Parathyroid adenoma (tissue), 2 donors: ENCODE measurements at regions not wholly inside any gene's neighbourhood (a gene's known extent, or its start where the extent isn't known, plus 50 kb on each side); places are given as distances from the start of the nearest gene placed in this dataset.

ENCODE experiments used
- H2AFZ ChIP-seq: fragments of 300-600 bp; sonication (generic); one replicate; pipeline ENCODE4 v1.7.0; 2017; ENCODE audit warnings: antibody characterized with exemption, mild to moderate bottlenecking
- H3K27ac ChIP-seq: fragments of 300-600 bp; sonication (generic); one replicate; pipeline ENCODE4 v1.7.0; 2017
- H3K27me3 ChIP-seq: fragments of 300-600 bp; sonication (generic); one replicate; pipeline ENCODE4 v1.7.0; 2017; ENCODE audit warnings: low read length; ENCODE audit not compliant: control insufficient read depth, insufficient read depth
- H3K36me3 ChIP-seq: fragments of 300-600 bp; sonication (generic); one replicate; pipeline ENCODE4 v1.7.0; 2017; ENCODE audit warnings: low read length; ENCODE audit not compliant: control insufficient read depth, insufficient read depth
- H3K4me1 ChIP-seq: fragments of 300-600 bp; sonication (generic); one replicate; pipeline ENCODE4 v1.7.0; 2017; ENCODE audit warnings: control low read depth
- H3K4me2 ChIP-seq: fragments of 300-600 bp; sonication (generic); one replicate; pipeline ENCODE4 v1.7.0; 2017; ENCODE audit warnings: low read length
- H3K4me3 ChIP-seq: fragments of 300-600 bp; sonication (generic); one replicate; pipeline ENCODE4 v1.7.0; 2017; ENCODE audit warnings: low read depth, low read length
- H3K79me2 ChIP-seq: fragments of 300-600 bp; sonication (generic); one replicate; pipeline ENCODE4 v1.7.0; 2017; ENCODE audit warnings: control low read depth
- H3K9ac ChIP-seq: fragments of 300-600 bp; sonication (generic); one replicate; pipeline ENCODE4 v1.7.0; 2017; ENCODE audit warnings: mild to moderate bottlenecking
- H3K9me3 ChIP-seq: fragments of 300-600 bp; sonication (generic); one replicate; pipeline ENCODE4 v1.7.0; 2017; ENCODE audit warnings: low read length; ENCODE audit not compliant: control insufficient read depth
- CTCF ChIP-seq: fragments of 300-600 bp; sonication (generic); IDR thresholded peaks from one replicate; pipeline ENCODE4 v1.7.0; 2017; ENCODE audit warnings: antibody characterized with exemption, mild to moderate bottlenecking
- donor health status: primary hyperparathyroidism.

DNA sequence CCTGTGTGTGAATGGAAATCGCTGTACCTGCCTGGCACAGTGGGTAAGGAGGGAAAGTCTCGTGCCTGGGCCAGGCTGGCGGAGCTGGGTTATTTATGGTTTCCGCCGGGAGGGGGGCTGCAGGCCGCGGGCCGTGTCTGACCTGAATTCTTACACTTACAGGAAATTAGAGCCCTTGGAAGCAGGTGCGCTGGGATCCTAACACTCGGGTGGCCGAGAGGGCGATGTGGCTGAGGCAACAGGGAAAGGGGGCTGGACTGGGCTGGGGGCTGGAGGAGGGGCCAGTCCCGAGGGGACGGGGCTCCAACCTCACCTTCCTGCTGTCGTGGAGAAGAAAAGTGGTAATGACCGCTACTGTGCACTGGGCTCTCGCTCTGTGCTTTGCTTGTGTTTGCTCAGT is 109.4 kb upstream of the WNT4 start:
- Histone ChIP-seq H3K4me2 (no peak overlapping the region), H3K4me3 (no peak overlapping the region)

DNA sequence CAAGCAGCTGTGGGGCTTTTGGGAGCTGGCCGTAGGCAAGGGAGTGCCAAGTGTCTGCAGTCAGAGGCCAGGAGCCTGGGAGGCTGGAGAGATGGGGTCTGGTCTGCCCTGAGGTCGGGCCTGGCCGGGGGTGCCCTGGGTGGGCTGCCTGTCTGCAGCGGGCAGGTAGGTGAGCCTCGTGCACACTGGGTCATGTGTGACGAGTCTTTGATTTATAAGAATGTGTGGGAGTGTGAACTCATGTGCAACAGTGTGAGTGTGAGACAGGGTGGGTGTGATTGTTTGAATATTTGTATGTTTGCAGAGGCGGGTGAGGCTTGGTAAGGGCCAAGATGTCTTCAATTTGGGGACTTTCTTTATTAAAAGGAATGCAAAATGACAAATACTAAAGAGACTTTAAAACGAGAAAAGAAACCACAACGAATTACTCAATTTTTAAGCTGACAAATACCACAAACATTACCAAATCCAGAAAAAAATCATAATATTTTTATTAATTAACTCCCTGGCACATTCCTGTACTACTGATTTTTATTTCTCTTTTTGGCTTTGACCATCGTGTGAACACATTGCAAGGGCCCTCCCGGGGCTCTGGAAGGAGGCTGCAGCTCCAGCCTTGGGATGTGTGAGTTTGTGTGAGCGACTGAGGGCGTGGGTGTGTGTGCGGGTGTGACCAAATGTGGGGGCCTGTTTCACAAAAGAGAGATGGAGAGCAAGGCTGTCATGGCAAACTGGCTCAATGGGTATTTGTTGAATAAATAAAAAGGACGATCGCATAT is 110.3 kb upstream of the WNT4 start:
- Histone ChIP-seq H3K9me3 (no peaks in the 10 kb centered on the region), H2AFZ (no peak overlapping the region), H3K27me3 (no peaks in the 10 kb centered on the region), H3K27ac (no peak overlapping the region), H3K9ac (no peak overlapping the region), H3K79me2 (no peaks in the 10 kb centered on the region), H3K4me3 (no peak overlapping the region), H3K4me2 (no peak overlapping the region), H3K36me3 (no peaks in the 10 kb centered on the region), H3K4me1 (no peaks in the 10 kb centered on the region)
- TF ChIP-seq CTCF = no peak

More for the DNA sequence above, 109.4 kb upstream of the WNT4 start:
- H3K9ac ChIP-seq = no peak overlapping the region
- H3K27me3 ChIP-seq = no peaks in the 10 kb centered on the region
- no peak for TF ChIP-seq CTCF
- H2AFZ ChIP-seq = no peak overlapping the region
- no peaks in the 10 kb centered on the region for H3K9me3 ChIP-seq
- H3K79me2 ChIP-seq = no peaks in the 10 kb centered on the region
- H3K27ac ChIP-seq = no peak overlapping the region
- H3K36me3 ChIP-seq = no peaks in the 10 kb centered on the region
- H3K4me1 ChIP-seq = no peaks in the 10 kb centered on the region

DNA sequence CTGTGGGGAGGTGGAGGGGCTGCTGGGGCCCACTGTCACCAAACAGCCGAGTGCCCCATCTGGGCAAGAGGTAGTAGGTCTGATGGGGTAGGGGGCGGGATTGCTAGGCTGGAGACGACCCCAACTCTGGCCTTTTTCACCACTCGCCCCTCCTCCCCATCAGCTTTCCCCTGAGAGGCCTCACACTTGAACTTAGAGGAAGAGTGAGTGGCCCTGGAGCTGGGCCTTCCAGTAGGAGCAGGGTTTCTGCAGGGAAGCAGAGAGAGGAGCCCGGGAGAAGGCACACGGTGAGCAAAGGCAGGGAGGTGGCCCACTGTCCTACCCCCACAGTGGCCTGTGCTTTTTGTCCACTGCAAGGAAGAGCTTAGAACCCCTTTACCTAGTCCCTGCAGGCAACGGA is 111.9 kb upstream of the WNT4 start:
- H3K27ac ChIP-seq = no peak overlapping the region
- H3K79me2 ChIP-seq = no peaks in the 10 kb centered on the region
- no peaks in the 10 kb centered on the region for H3K36me3 ChIP-seq
- H3K4me1 ChIP-seq = no peaks in the 10 kb centered on the region
- no peak overlapping the region for H3K4me3 ChIP-seq
- H3K9me3 ChIP-seq = no peaks in the 10 kb centered on the region
- H3K27me3 ChIP-seq = no peaks in the 10 kb centered on the region
- H2AFZ ChIP-seq = no peak overlapping the region
- TF ChIP-seq CTCF = no peak
- no peak overlapping the region for H3K9ac ChIP-seq
- no peak overlapping the region for H3K4me2 ChIP-seq

DNA sequence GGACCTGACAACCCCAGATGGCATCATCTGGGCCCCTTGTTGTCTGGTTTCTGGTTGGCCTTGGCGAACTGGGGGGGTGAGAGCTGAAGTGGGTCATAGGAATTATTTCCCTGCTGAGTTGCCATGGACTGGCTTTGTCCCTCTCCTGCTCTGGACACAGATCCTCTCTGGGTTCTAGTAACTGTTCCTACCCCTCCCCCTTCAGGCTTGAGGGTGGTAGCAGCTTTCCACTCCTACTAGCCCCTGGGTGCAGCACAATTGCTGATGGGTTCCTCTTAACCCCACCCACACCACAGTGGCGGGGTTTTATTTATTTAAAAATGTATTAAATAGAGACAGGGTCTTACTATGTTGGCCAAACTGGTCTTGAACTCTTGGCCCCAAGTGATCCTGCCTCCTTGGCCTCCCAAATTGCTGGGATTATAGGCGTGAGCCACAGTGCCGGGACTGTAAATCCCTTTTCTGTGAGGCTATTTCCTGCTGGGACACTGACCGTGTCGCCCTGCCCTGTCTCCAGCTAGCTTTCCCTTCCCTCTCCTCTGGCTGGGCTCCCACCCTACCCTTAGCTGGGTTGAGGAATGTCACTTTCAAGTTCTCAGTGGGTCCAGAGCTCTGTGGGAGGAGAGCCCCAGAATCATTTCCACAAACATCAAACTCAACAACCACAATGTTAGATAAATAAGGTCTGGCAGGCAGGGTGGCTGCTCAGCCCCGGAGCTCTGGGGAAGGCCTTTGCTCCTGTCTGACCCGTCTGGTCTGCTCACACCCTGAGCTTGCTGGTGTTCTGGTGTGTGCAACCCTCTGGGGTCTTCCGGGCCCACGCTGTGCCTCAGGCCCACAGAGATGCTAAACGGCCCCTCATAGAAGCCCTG is 112.7 kb upstream of the WNT4 start:
- H3K4me2 ChIP-seq = no peak overlapping the region
- H3K27ac ChIP-seq = no peak overlapping the region
- no peaks in the 10 kb centered on the region for H3K27me3 ChIP-seq
- no peaks in the 10 kb centered on the region for H3K79me2 ChIP-seq
- H3K9me3 ChIP-seq = no peaks in the 10 kb centered on the region
- no peak overlapping the region for H3K4me3 ChIP-seq
- TF ChIP-seq CTCF = no peak
- H3K4me1 ChIP-seq = no peaks in the 10 kb centered on the region
- H3K9ac ChIP-seq = no peak overlapping the region
- H3K36me3 ChIP-seq = no peaks in the 10 kb centered on the region
- H2AFZ ChIP-seq = no peak overlapping the region
